ENCODE measurements at regions not wholly inside any gene's neighbourhood (a gene's known extent, or its start where the extent isn't known, plus 50 kb on each side); places are given as distances from the start of the nearest gene placed in this dataset.

DNA sequence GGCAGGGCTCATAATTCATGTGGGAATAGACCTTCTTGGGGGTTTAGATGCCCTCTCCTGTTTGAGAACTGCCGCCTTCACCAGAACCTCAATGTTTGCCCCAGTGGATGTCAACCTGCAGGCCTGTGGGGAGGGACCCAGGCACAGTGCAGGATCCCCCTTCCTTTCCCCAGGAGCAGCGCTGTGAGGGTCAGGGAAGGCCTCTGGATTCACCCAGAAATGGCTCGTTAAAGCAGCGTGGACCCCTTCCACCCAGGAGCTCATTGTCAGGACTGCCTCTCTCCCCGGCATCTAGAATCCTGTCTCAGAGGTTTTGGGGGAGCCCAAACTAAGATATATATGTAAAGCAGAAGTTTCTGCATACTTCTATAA is 188.3 kb downstream of the GADD45G start:
- no peak for DNase-seq (ENCODE audit: low spot score)

DNA sequence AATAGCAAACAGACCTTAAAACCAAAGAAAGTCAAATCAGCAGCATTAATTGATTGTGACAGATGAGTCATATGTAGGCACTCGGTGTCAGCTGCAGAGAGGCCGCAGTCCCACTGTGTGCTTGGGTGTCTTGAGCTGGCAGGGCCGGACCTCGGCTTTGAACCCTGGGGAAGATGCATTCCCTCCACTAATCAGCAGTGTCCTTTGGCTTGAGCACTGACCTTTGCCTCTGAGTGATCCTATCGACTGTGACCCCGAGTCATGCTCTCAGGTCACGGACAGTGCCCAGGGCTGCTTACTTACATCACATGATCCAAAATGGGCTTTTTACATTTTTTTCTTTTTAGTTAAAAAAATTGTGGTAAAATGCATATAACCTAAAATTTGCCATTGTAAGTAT is 188.7 kb downstream of the GADD45G start:
- no peak for DNase-seq (ENCODE audit: low spot score)

- DNase-seq (ENCODE audit: low spot score): no peak
Measured at GRCh38 chr9:89794918-89795317, 190.1 kb downstream of the GADD45G start.

DNA sequence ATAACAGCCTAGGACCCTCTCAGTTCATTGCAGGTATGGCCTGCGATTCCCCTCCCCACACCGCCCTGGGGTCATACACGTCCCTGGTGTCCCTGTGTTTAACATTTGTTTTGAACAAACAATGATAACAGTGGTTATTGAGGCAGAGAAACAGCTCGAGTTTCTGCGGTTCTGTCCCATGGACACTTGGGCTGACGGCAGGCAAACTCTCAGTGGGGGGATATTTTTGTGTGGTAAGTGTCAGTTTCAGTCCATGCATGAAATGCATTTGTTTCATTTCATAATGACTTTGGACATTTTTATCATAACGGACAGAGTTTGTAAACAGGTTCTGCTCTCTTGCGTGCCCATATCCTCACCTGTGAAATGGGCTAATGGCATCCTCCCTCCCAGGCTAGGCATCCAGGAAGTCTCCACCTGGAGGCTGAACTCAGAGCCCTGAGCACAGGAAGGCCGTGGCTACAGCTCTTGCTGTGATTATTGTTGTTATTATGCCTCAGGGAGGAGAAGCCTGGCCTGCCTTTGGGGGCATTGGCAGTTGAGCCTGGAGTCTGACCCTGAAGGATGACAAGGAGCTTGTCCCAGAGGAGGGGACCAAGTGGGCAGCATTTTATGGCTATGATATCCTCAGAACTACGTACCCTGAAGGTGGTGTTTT is 190.9 kb downstream of the GADD45G start:
- no peak for DNase-seq (ENCODE audit: low spot score)

DNA sequence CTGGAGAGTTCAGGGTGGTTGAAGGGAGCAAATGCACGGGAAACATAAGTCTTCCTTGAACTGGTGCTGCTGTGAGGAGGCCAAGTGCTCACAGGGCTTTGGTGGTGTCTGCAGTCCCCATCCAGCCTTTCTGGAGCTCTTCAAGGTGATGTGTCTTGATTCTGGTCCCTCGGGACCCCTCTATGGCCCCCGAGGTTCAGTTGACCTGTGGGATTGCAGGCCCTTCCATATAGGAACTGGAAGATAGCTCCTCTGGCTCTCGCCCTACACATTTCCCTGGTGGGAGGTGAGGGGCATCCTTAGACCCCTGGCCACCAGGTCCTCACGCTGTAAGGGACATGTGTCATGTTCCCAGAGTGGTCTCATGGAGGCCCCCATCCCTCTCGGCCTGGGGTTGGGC is 191.8 kb downstream of the GADD45G start:
- DNase-seq (ENCODE audit: low spot score): no peak

- no peak for DNase-seq (ENCODE audit: low spot score)
Measured at GRCh38 chr9:89797255-89797654, 192.4 kb downstream of the GADD45G start.

GRCh38 chr9:89797937-89798455 is 193.2 kb downstream of the GADD45G start:
- DNase-seq (ENCODE audit: low spot score): no peak

- DNase-seq (ENCODE audit: low spot score): no peak
Measured at GRCh38 chr9:89798547-89799120, 193.8 kb downstream of the GADD45G start.

GRCh38 chr9:89799221-89799620 is 194.4 kb downstream of the GADD45G start:
- no peak for DNase-seq (ENCODE audit: low spot score)

GRCh38 chr9:89799766-89800165 is 195.0 kb downstream of the GADD45G start:
- no peak for DNase-seq (ENCODE audit: low spot score)

- no peak for DNase-seq (ENCODE audit: low spot score)
Measured at GRCh38 chr9:89801341-89801740, 196.5 kb downstream of the GADD45G start.

DNA sequence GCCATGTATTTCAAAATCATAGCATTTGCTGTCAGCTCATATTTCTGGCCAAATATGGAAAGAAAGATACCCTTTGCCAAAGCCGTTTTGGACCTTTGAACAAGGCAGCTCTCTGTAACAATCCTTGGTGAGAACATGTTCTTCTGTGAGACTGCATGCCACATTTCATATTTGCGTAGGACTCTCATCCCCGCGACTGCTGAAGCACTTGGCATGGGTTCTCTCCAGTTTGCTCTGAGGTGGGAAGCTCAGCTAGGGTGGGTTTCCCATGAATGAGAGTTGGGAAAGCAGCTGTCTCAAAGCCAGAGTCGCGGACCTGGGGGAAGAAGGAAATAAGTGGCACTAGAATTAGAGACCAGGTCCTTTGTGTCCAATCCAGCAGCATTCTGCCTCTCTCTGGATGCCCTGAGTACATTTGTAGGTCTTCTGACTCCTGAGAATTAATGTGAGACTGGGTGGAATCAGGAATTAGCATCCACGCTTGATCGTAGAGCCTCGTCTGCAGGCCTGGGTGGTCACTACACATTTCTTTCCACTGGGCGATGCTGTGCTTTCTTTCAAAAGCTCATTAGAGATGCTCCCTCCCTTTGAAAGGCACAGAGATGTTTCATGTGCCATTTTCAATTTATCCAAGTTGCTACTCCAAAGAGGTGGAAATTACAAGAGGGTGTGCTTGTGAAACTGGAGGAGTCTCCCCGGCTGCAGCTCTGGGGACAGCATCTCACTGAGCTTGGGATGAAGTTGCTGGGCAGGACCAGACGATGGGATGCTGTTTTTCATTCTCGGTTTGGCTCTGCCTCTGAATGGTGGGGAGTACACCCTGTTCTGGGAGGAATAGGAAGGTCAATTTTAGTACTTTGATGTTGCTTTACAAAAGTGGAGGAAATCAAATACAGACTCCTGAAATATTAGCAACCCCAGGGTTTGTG is 197.2 kb downstream of the GADD45G start:
- DNase-seq (ENCODE audit: low spot score): no peak

GRCh38 chr9:89802781-89803355 is 198.1 kb downstream of the GADD45G start:
- DNase-seq (ENCODE audit: low spot score): no peak

- DNase-seq (ENCODE audit: low spot score): no peak
Measured at GRCh38 chr9:89803403-89803802, 198.6 kb downstream of the GADD45G start.

- no peak for DNase-seq (ENCODE audit: low spot score)
Measured at GRCh38 chr9:89804766-89805531, 200.1 kb downstream of the GADD45G start.

GRCh38 chr9:89805571-89806292 is 200.9 kb downstream of the GADD45G start:
- no peak for DNase-seq (ENCODE audit: low spot score)

GRCh38 chr9:89806371-89807100 is 201.7 kb downstream of the GADD45G start:
- no peak for DNase-seq (ENCODE audit: low spot score)

GRCh38 chr9:89807101-89807395 is 202.2 kb downstream of the GADD45G start:
- no peak for DNase-seq (ENCODE audit: low spot score)

- DNase-seq (ENCODE audit: low spot score): no peak
Measured at GRCh38 chr9:89807682-89808075, 202.9 kb downstream of the GADD45G start.

DNA sequence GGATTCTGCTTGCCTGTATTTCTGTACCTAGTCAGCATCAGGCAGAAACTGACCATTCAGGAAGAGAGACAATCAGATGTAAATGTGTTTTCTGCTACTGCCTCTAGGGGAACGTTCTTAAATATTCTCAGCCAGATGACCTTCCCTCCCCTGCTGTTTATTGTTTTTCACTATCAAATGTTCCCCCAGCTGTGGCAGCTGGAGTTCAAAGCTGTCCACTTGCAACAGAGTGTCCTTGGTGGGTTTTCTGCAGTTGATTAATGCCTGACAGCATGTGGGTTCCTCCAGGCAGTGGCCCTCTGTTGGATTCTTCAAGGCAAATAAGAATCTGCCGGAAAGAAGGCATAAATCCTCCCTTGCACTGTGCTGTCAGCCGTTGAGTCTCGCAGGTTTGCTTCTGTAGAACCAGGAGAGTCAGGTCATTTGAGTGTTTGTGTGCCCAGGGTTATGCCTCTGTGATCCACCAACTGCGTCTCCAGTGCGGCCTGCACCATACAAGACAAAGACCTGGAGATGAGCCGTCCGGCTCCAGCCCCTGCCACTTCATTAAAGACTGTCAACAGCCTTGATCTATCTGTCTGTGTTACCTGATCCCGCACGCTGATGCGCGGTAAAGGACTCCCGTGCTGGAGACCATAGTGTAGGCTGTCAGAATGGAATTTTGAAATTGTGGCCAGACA is 203.4 kb downstream of the GADD45G start:
- no peak for DNase-seq (ENCODE audit: low spot score)

Data from CD4-positive, alpha-beta T cell treated with Interleukin-2 at 100 ng/mL for 4 hours (primary cell).